Activated gamma-delta T cell treated with Interleukin-2 at 50 U/mL for 16 hours (primary cell): ENCODE measurements at regions not wholly inside any gene's neighbourhood (a gene's known extent, or its start where the extent isn't known, plus 50 kb on each side); places are given as distances from the start of the nearest gene placed in this dataset.

ENCODE experiments used
- DNase-seq: peaks from one replicate; pipeline ENCODE4 v3.0.0-alpha.2; 2020

DNA sequence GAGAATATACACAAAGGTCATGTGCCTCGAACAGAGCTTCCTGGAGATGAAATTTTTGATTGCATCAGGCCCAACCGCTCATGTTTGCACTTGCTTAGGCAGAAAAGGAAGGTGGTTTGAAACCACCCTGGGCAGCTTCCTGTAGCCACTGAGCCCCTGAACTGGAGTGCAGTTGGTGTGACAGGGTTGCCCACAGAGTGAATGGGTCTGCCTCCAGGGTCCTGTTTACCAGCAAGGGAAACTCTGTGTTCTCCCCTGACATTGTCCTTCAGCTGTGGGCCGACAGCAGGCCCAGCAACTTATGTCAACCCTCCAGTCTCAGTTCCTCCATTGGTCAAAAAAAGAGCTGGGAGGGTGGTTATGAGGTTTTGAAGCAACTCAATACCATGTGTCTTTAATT, 289.6 kb downstream of the KIF4B start:
- no peak for DNase-seq

DNA sequence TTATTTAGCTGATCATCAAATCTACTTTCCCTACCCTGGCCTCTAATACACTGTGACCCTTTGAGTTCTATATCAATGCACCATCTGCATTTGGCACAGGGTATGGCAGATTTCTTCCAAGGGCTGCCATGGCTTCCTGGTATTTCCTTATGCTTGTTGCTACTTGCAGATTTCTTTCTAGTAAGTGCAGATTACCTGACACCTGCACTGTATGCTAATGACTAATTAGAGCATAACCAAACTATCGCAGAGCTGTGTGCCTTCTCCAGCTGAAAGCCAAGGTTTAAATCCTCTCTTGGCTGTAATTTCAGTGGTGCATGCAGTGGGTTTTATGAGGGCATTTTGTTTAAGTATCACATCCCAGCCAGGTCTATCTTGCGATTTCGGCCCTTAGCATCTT, 293.7 kb downstream of the KIF4B start:
- no peak for DNase-seq

DNA sequence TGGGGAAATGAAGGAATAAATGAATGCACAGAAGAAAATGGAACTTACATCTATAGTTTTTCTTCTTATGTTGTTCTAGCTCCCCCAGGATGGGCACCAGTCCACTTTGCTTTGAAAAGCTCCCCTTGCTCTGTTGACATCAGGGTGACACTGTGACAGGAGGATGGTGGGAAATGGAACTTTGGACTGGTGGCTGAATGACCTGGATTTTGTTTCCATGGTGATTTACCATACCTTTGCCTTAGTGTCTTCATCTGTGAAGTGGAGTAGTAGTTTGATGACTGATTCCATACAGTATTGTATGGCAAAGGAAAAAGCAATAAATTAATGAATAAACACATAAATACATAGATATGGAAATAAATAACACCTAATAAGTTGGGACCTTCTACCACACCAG, 294.7 kb downstream of the KIF4B start:
- no peak for DNase-seq

DNA sequence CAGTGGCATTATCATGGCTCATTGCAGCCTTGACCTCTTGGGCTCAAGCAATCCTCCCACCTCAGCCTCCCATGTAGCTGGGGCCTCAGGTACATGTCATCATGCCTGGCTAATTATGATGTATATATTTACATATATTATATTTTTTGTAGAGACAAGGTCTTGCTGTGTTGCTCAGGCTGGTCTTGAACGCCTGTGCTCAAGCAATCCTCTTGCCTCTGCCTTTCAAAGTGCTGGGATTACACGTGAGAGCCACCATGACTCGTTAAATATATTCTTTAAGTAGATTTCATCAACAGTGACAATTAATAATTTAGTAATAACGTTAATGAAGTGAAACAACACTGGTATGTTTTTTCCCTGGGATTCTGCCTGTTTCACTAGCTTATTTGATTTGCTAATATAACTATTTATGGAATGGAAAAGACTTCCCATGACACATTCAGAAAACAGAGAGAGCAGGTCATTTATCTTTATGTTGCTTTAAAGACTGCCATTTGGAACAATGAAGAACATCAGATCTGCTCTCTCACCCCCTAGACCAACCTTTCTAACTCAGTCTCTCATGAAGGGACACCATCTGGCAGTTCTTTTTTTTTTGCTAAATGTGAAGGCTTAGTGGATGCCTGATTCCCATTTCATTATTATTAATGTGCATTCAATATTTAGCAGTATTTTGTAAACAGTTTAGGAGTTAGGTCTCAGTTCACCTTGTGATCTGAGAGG, 295.6 kb downstream of the KIF4B start:
- DNase-seq, result no peak

DNA sequence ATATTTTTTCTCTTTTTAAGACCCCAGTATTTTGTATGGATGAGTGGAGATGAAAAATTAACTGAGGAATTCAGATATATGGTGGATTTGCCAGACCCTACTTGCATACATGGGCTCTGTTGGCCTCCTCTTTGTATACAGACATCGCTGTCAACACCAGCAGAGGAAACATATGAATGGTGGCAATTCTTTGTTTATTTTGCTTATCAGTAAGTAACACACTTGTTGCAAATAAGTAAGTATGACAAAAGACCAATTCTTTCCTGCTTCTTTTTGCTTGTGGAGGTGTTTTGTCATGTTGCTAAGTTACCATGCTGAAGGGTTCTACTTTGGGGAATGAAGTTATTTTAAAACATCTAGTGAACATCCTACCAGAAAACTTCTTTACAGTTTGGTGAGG, 298.2 kb downstream of the KIF4B start:
- DNase-seq, result no peak

- DNase-seq, result no peak
Measured at GRCh38 chr5:155313518-155313917, 300.0 kb downstream of the KIF4B start.

- DNase-seq, result no peak
Measured at GRCh38 chr5:155316070-155316714, 302.6 kb downstream of the KIF4B start.

DNA sequence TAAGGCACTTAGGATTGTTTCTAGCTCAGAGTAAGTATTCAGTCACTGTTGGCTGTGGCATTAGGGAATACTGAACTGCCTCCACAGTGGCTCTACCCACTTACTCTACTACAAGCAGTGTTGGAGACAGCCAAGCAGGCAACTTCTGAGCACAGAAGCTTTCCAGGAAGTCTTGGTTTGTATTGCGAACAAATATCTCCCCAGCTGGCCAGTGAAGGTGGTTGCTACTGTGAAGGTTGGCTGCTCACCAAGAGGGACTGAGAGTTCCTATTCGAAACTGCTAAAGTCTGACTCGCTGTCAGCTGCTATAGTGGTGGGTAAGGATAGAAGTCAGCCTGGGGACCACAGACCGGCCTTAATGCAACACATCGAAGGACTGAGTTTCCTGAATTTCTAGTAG, 319.1 kb downstream of the KIF4B start:
- DNase-seq, result no peak

GRCh38 chr5:155342956-155343355, 329.4 kb downstream of the KIF4B start:
- DNase-seq, result no peak

DNA sequence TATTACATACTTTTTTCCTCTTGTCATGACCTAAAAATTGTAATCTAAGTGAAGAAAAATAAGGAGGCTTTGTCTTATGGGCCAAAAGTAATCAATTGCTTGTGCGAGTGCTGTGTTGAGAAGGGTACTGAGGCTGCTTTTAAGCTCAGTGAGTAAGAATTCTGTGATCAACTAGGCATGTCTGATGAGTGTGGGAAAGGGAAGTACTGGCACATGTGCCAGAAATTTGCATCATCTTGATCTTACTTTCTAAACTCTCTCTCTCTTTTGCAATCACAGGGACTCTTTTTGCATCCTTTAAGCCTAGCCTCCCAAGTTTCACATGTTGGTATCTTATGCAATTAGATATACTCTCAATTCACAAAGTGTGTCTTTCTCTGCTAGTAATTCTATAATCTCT, 329.9 kb downstream of the KIF4B start:
- no peak for DNase-seq

DNA sequence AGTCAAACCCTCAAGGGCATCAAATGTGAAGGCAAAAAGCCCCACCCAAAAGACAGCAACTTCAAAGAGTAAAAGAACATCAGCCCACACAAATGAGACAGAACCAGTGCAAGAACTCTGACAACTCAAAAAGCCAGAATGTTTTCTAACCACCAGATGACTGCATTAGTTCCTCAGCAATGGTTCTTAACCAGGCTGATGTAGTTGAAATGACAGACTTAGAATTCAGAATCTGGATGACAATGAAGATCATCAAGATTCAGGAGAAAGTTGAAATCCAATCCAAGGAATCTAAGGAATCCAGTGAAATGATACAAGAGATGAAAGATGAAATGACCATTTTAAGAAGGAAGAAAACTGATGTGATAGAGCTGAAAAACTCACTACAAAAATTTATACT, 339.7 kb downstream of the KIF4B start:
- no peak for DNase-seq

GRCh38 chr5:155366096-155366495, 352.5 kb downstream of the KIF4B start:
- DNase-seq, result no peak

DNA sequence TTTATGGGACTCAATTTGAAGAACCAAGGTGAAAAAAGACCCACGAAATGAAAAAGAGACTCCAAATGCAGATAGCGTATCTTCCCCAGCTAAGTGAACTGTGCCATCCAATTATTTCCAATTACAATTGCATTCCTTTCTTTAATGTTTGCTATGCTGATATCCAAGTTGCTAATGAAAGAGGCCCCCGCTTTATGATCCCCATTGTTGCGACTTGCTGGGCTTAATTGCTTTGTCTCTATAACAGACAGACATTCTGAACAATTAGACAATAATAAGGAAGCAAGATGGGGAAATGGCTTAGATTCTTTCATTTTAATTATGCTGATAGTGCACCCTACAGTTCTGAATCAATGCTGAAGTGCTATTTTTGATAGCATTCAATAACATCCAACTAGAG, 354.3 kb downstream of the KIF4B start:
- no peak for DNase-seq

DNA sequence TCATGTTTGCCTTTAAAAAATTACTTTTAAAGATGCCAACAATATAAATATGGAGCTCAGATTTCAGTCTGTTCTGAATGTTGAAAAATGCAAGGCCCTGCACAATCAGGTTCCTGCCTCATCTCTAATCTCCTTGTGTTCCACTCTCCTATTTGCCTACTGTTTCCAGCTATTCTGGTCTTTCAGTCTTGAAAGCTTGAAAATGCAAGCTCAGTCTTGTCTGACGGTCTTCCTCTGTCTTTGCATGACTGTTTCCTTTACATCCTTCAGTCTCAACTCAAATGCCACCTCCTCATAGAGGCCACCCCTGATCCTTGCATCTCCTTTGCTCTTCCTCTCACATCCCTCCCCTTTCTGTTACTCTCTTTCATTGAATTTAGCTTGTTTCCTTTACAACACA, 354.9 kb downstream of the KIF4B start:
- DNase-seq, result no peak

- DNase-seq, result no peak
Measured at GRCh38 chr5:155380480-155380879, 366.9 kb downstream of the KIF4B start.

- no peak for DNase-seq
Measured at GRCh38 chr5:155381654-155382053, 368.1 kb downstream of the KIF4B start.

GRCh38 chr5:155389498-155389897, 375.9 kb downstream of the KIF4B start:
- DNase-seq, result no peak

- no peak for DNase-seq
Measured at GRCh38 chr5:155394727-155395126, 381.2 kb downstream of the KIF4B start.

DNA sequence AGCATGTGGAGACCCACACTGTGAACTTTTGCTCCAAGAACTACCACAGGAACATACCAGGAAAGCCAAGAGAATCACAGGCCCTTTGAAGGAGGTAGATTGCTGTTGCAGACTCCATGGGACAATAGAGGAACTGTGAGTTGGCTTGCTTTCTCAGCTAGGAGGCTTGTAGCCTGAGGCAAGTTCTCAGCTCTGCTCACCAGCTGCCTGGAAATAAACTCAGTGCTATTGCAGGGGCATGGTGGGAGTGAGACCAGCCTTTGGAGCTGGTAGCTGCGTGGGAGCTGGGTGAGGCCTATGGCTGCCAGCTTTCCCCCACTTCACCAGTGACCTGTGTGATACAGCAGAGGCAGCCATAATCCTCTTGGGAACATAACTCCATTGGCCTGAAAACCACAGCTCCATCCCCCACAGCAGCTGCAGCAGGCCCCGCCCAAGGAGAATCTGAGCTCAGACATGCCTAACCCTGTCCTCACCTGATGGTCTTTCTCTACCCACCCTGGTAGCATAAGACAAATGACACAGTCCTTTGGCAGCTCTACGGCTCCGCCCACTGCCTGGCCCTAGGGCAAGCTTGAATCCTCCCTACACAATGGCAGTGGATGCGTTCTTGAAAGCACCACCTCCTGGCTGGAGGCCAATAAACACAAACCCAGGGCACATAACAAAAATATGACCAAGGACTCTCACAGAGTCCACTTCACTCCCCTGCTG, 389.5 kb downstream of the KIF4B start:
- no peak for DNase-seq

GRCh38 chr5:155406815-155407214, 393.3 kb downstream of the KIF4B start:
- DNase-seq, result no peak

- no peak for DNase-seq
Measured at GRCh38 chr5:155408465-155408864, 394.9 kb downstream of the KIF4B start.

- no peak for DNase-seq
Measured at GRCh38 chr5:155416765-155417164, 403.2 kb downstream of the KIF4B start.

GRCh38 chr5:155418960-155419579, 405.5 kb downstream of the KIF4B start:
- DNase-seq, result no peak

GRCh38 chr5:155430192-155430591, 416.6 kb downstream of the KIF4B start:
- DNase-seq, result no peak
